HCT116 (cell line): ENCODE measurements at regions not wholly inside any gene's neighbourhood (a gene's known extent, or its start where the extent isn't known, plus 50 kb on each side); places are given as distances from the start of the nearest gene placed in this dataset.

ENCODE experiments used
- ATAC-seq: fragments of 200-7000 bp; cut with Tn5 transposase; 2 replicates; pipeline ENCODE4 v1.9.1; 2020; ENCODE audit warnings: mild to moderate bottlenecking, moderate library complexity
- BruUV-seq: library from RNA; stranded (reverse); fragments of 400-500 nt; replicated peaks from 2 replicates; lab custom pipeline; 2021; lab: Mats Ljungman, UMichigan
- CTCF ChIA-PET: fragments of 300-600 bp; sonication (Branson Sonifier 250); formaldehyde crosslinking; loops from one replicate; lab custom pipeline; 2021; ENCODE audit warnings: antibody characterized with exemption; lab: Charles Lee
- POLR2A ChIA-PET: fragments of 300-600, 350-600 bp; sonication (Branson Sonifier 250); formaldehyde crosslinking; loops from one replicate; lab custom pipeline; 2021; ENCODE audit warnings: antibody characterized with exemption; lab: Charles Lee
- RAD21 ChIA-PET, 2 experiments: fragments of 300-600 bp; sonication (Branson Sonifier 250); formaldehyde crosslinking; loops; one replicate each; lab custom pipeline; 2023; ENCODE audit warnings: low total read pairs in 2 of 2; ENCODE audit not compliant: uncharacterized antibody in 2 of 2, unreplicated experiment in 2 of 2, low non-redundant PET in 1 of 2; lab: Charles Lee
- DNase-seq: peaks from one replicate; pipeline ENCODE4 v3.0.0-alpha.2; 2010; ENCODE audit warnings: low read depth, low spot score
- H2AFZ ChIP-seq: fragments of 200-600 bp; shearing (Covaris generic), sonication (generic); 2 replicates; pipeline ENCODE4 v1.6.1; 2017; ENCODE audit warnings: low read depth, mixed run types, mixed read lengths, antibody characterized with exemption, low read length; ENCODE audit not compliant: poor library complexity, severe bottlenecking
- H3K27ac ChIP-seq: 2 replicates; pipeline ENCODE4 v1.5.1; 2012; ENCODE audit warnings: low read depth, low read length
- H3K27me3 ChIP-seq: fragments of 200-600 bp; sonication (generic); 2 replicates; pipeline ENCODE4 v1.6.1; 2016; ENCODE audit warnings: mixed run types, low read length, mixed read lengths; ENCODE audit not compliant: insufficient read depth
- H3K36me3 ChIP-seq, 2 experiments: fragments of 200-500 bp in 1 of 2; fragments of 200-600 bp in 1 of 2; sonication (Bioruptor generic) in 1 of 2; sonication (generic) in 1 of 2; 2 replicates each; pipeline versions ENCODE4 v1.5.1 to v1.6.1; 2014 to 2016; ENCODE audit warnings: low read length in 2 of 2, inconsistent platforms in 1 of 2, mixed read lengths in 1 of 2, mixed run types in 1 of 2; ENCODE audit not compliant: insufficient read depth in 2 of 2, control insufficient read depth in 1 of 2
- H3K4me1 ChIP-seq, 2 experiments: fragments of 200-600 bp in 1 of 2; sonication (generic) in 1 of 2; 2 replicates each; pipeline versions ENCODE4 v1.5.1 to v1.6.1; 2012 to 2017; ENCODE audit warnings: low read length in 2 of 2, inconsistent platforms in 1 of 2, mild to moderate bottlenecking in 1 of 2, mixed read lengths in 1 of 2, mixed run types in 1 of 2, moderate library complexity in 1 of 2; ENCODE audit not compliant: insufficient read depth in 2 of 2, control insufficient read depth in 1 of 2
- H3K4me2 ChIP-seq: fragments of 200-600 bp; sonication (generic); 2 replicates; pipeline ENCODE4 v1.6.1; 2017; ENCODE audit warnings: mixed run types, low read length, mixed read lengths
- H3K4me3 ChIP-seq, 2 experiments: fragments of 200-600 bp in 1 of 2; sonication (generic) in 1 of 2; replicated peaks in 1 of 2; 2 replicates each; pipeline ENCODE4 v1.5.1; 2011 to 2016; ENCODE audit warnings: low read length in 2 of 2, control low read depth in 1 of 2, low read depth in 1 of 2, mild to moderate bottlenecking in 1 of 2, mixed read lengths in 1 of 2, mixed run types in 1 of 2
- H3K79me2 ChIP-seq: fragments of 200-600 bp; sonication (generic); 2 replicates; pipeline ENCODE4 v1.6.1; 2017; ENCODE audit warnings: mild to moderate bottlenecking, mixed run types, low read length, moderate library complexity, mixed read lengths; ENCODE audit not compliant: insufficient read depth
- H3K9ac ChIP-seq: fragments of 200-600 bp; sonication (generic); 2 replicates; pipeline ENCODE4 v1.6.1; 2016; ENCODE audit warnings: low read length, mixed read lengths
- H3K9me2 ChIP-seq: fragments of 200-600 bp; sonication (generic), shearing (Covaris generic); 2 replicates; pipeline ENCODE4 v1.6.1; 2017; ENCODE audit warnings: mixed run types, mild to moderate bottlenecking, moderate library complexity; ENCODE audit not compliant: insufficient read depth
- H3K9me3 ChIP-seq, 2 experiments: fragments of 200-500 bp in 1 of 2; fragments of 200-600 bp in 1 of 2; sonication (Bioruptor generic) in 1 of 2; sonication (generic) in 1 of 2; 2 replicates each; pipeline ENCODE4 v1.6.1; 2014 to 2017; ENCODE audit warnings: low read length in 2 of 2, mixed read lengths in 2 of 2, inconsistent platforms in 1 of 2, low read depth in 1 of 2, mild to moderate bottlenecking in 1 of 2, mixed run types in 1 of 2, moderate library complexity in 1 of 2; ENCODE audit not compliant: control insufficient read depth in 1 of 2, insufficient read depth in 1 of 2
- H4K20me1 ChIP-seq: fragments of 200-600 bp; sonication (generic), shearing (Covaris generic); 2 replicates; pipeline ENCODE4 v1.6.1; 2017; ENCODE audit warnings: mixed run types, mild to moderate bottlenecking, moderate library complexity; ENCODE audit not compliant: insufficient read depth
- ATF3 ChIP-seq: IDR thresholded peaks from 2 replicates; pipeline ENCODE4 v1.6.1; 2012
- CBX3 ChIP-seq: IDR thresholded peaks from 2 replicates; pipeline ENCODE4 v1.6.1; 2012; ENCODE audit warnings: low read depth
- CEBPB ChIP-seq: IDR thresholded peaks from 2 replicates; pipeline ENCODE4 v1.6.1; 2012; ENCODE audit warnings: low read depth
- CTCF ChIP-seq, 3 experiments: fragments of 200-600 bp in 1 of 3; sonication (generic) in 1 of 3; IDR thresholded peaks in 2 of 3; conservative IDR thresholded peaks in 1 of 3; 2 replicates each; pipeline ENCODE4 v1.5.1; 2012 to 2017; ENCODE audit warnings: low read depth in 2 of 3, low read length in 2 of 3, antibody characterized with exemption in 1 of 3, borderline replicate concordance in 1 of 3, control low read depth in 1 of 3, mild to moderate bottlenecking in 1 of 3, mixed read lengths in 1 of 3, mixed run types in 1 of 3, moderate library complexity in 1 of 3; ENCODE audit not compliant: insufficient read depth in 1 of 3
- EGR1 ChIP-seq: IDR thresholded peaks from 2 replicates; pipeline ENCODE4 v1.6.1; 2012; ENCODE audit warnings: low read depth
- EZH2 ChIP-seq: fragments of 200-600 bp; sonication (generic); IDR thresholded peaks from 2 replicates; pipeline ENCODE4 v1.6.1; 2017; ENCODE audit warnings: antibody characterized with exemption, mixed run types
- EZH2phosphoT487 ChIP-seq: fragments of 200-600 bp; IDR thresholded peaks from 2 replicates; pipeline ENCODE4 v1.6.1; 2018; ENCODE audit warnings: antibody characterized with exemption, borderline replicate concordance
- FOSL1 ChIP-seq: IDR thresholded peaks from 2 replicates; pipeline ENCODE4 v1.6.1; 2012; ENCODE audit warnings: low read depth
- JUND ChIP-seq: IDR thresholded peaks from 2 replicates; pipeline ENCODE4 v1.6.1; 2012
- MAX ChIP-seq: IDR thresholded peaks from 2 replicates; pipeline ENCODE4 v1.6.1; 2012
- POLR2A ChIP-seq: IDR thresholded peaks from 2 replicates; pipeline ENCODE4 v1.7.0; 2011; ENCODE audit warnings: borderline replicate concordance; ENCODE audit not compliant: insufficient read depth, insufficient read length; ENCODE audit errors: extremely low read depth
- POLR2AphosphoS5 ChIP-seq: IDR thresholded peaks from 2 replicates; pipeline ENCODE4 v1.6.1; 2011; ENCODE audit warnings: mild to moderate bottlenecking, low read depth, low read length, moderate library complexity
- RAD21 ChIP-seq: IDR thresholded peaks from 2 replicates; pipeline ENCODE4 v1.6.1; 2012; ENCODE audit warnings: low read depth, mild to moderate bottlenecking
- SIN3A ChIP-seq: IDR thresholded peaks from 2 replicates; pipeline ENCODE4 v1.6.1; 2012; ENCODE audit warnings: low read depth
- SP1 ChIP-seq: IDR thresholded peaks from 2 replicates; pipeline ENCODE4 v1.6.1; 2012; ENCODE audit warnings: low read depth
- TCF7L2 ChIP-seq: IDR thresholded peaks from 2 replicates; pipeline ENCODE4 v1.7.0; 2011; ENCODE audit warnings: borderline replicate concordance, inconsistent platforms; ENCODE audit not compliant: insufficient read depth, insufficient read length; ENCODE audit errors: extremely low read depth
- ZBTB33 ChIP-seq: IDR thresholded peaks from 2 replicates; pipeline ENCODE4 v1.6.1; 2011; ENCODE audit warnings: mild to moderate bottlenecking, low read length, moderate library complexity; ENCODE audit not compliant: insufficient replicate concordance; ENCODE audit errors: extremely low read depth
- ZFX ChIP-seq: fragments of 450-650 bp; IDR thresholded peaks from 2 replicates; pipeline ENCODE4 v1.6.1; 2017
- intact Hi-C: fragments of 100-400 bp; cut with micrococcal nuclease; formaldehyde crosslinking; loops from 2 replicates; pipeline ENCODE4 v1.10.0; 2022

GRCh38 chr5:125106881-125107280 is 360.4 kb upstream of the ZNF608 start:
- no peak overlapping the region for H3K9ac ChIP-seq
- ChIA-PET CTCF (no interaction called here), POLR2A (no interaction called here), RAD21 (no interaction called here)
- H3K9me2 ChIP-seq = no peaks in the 10 kb centered on the region
- H4K20me1 ChIP-seq = no peaks in the 10 kb centered on the region
- DNase-seq (no peak), ATAC-seq (no peak)
- no peak overlapping the region for H3K27ac ChIP-seq
- H3K4me3 ChIP-seq = no peak overlapping the region
- no peaks in the 10 kb centered on the region for H3K9me3 ChIP-seq
- no peaks in the 10 kb centered on the region for H3K36me3 ChIP-seq
- peaks cover 0 to under 1% of the 10 kb centered on the region in 2 experiments; a peak in 1 of 4 replicates for H3K4me1 ChIP-seq
- no TSS peak for BruUV-seq
- no peaks in the 10 kb centered on the region for H3K79me2 ChIP-seq
- H3K27me3 ChIP-seq = no peaks in the 10 kb centered on the region
- H3K4me2 ChIP-seq = no peak overlapping the region
- TF ChIP-seq EZH2 = no peak
- TF ChIP-seq POLR2AphosphoS5 = no peak
- no peak for TF ChIP-seq ZBTB33
- no peak for TF ChIP-seq SIN3A
- no peak for TF ChIP-seq CEBPB
- no peak for TF ChIP-seq ATF3
- no peak for TF ChIP-seq JUND
- TF ChIP-seq MAX = no peak
- TF ChIP-seq FOSL1 = no peak
- TF ChIP-seq EGR1 = no peak
- TF ChIP-seq RAD21 = no peak
- no peak for TF ChIP-seq CBX3
- no peak for TF ChIP-seq CTCF (IDR thresholded peaks at IDR 0.05 in 2 of 3, conservative IDR thresholded peaks at IDR 0.05 in 1 of 3; ENCODE audit: borderline replicate concordance in 1 of 3, insufficient read depth in 1 of 3, low read depth in 2 of 3, low read length in 2 of 3)
- no peak for TF ChIP-seq TCF7L2
- TF ChIP-seq POLR2A = no peak
- no peak for TF ChIP-seq SP1
- TF ChIP-seq EZH2phosphoT487 = no peak
- no peak for TF ChIP-seq ZFX
- no peak overlapping the region for H2AFZ ChIP-seq
- intact Hi-C loops = no loop called here
